ENCODE measurements at regions not wholly inside any gene's neighbourhood (a gene's known extent, or its start where the extent isn't known, plus 50 kb on each side); places are given as distances from the start of the nearest gene placed in this dataset.
A peak's percentile ranks its signal among the peaks of the same experiment; 100 is the strongest.

- no peak overlapping the region; a peak in 1 of 7 replicates for H3K9ac ChIP-seq (replicated peaks in 1 of 4; ENCODE audit: extremely low read depth in 1 of 4, low read depth in 3 of 4, low read length in 3 of 4)
- no peaks in the 10 kb centered on the region for H3K79me1 ChIP-seq (ENCODE audit: low read depth, low read length)
- peaks cover 0 to 31% (median 15%) of the 10 kb centered on the region in 4 experiments; a peak in 6 of 7 replicates for H3K27me3 ChIP-seq (replicated peaks in 1 of 4; ENCODE audit: control insufficient read depth in 3 of 4, extremely low read depth in 1 of 4, insufficient read depth in 3 of 4, low read length in 3 of 4)
- peaks cover 0 to 6% (median 3%) of the 10 kb centered on the region in 4 experiments; a peak in 4 of 7 replicates for H3K4me1 ChIP-seq (replicated peaks in 1 of 4; ENCODE audit: control insufficient read depth in 3 of 4, insufficient read depth in 4 of 4, low read length in 3 of 4)
- no peak overlapping the region for H3K14ac ChIP-seq (ENCODE audit: insufficient read length)
- H3K9me3 ChIP-seq (ENCODE audit: insufficient read depth in 2 of 2, low read depth in 1 of 2, low read length in 1 of 2): no peaks in the 10 kb centered on the region
- no peak overlapping the region for H4K91ac ChIP-seq (replicated peaks; ENCODE audit: insufficient read length, low read length)
- no peak overlapping the region for H2BK120ac ChIP-seq (replicated peaks; ENCODE audit: low read depth, low read length)
- H2BK15ac ChIP-seq (ENCODE audit: low read length): no peak overlapping the region
- peaks cover 8% of the 10 kb centered on the region for H3K23me2 ChIP-seq (ENCODE audit: low read depth, low read length)
- no peak for FAIRE-seq
- ChIA-PET POLR2A (ENCODE audit: partially characterized antibody) (interaction anchor here (1.2 to 2.1 kb wide), 2 partner anchors 12 to 317 kb away, joined by 4 to 5 read pairs; partner anchors contain the start of gene ST8SIA2), CTCF (ENCODE audit: partially characterized antibody) (interaction anchor here (0.6 to 9.0 kb wide), 6 partner anchors 17 to 632 kb away, joined by 3 to 67 read pairs (median 4); partner anchors contain the start of gene ST8SIA2)
- no peak overlapping the region for H2AK5ac ChIP-seq (ENCODE audit: low read depth, low read length)
- 3% methylated on average over 30 of the region's 30 CpGs; no CpG with 5 or more reads in 1 of the 2 experiments for whole genome bisulfite sequencing, 2 experiments (ENCODE audit: extremely low coverage in 1 of 2, insufficient coverage in 1 of 2, insufficient read length in 1 of 2, insufficient replicate concordance in 2 of 2, low coverage in 1 of 2, low lambda C conversion rate in 2 of 2, missing lambda C conversion rate in 1 of 2)
- peak overlapping the region; percentile 62 for H4K8ac ChIP-seq (ENCODE audit: extremely low read depth, insufficient read depth, low read length)
- no peak overlapping the region; the same call in 1 of the 2 replicates for H2BK5ac ChIP-seq (ENCODE audit: low read depth, low read length)
- no peaks in the 10 kb centered on the region for H3K36me3 ChIP-seq (ENCODE audit: control insufficient read depth in 2 of 4, insufficient read depth in 4 of 4, low read length in 3 of 4)
- peak overlapping the region; percentile 29; the same call in 1 of the 2 replicates for H2BK20ac ChIP-seq (ENCODE audit: low read length)
- H3K27ac ChIP-seq (ENCODE audit: low read depth, low read length): no peak overlapping the region
- peak overlapping the region; percentile 7 to 45 (median 26); a peak in 6 of 8 replicates for H3K4me3 ChIP-seq (ENCODE audit: extremely low read depth in 1 of 4, insufficient read depth in 2 of 4, low read depth in 3 of 4, low read length in 4 of 4)
- H3K23ac ChIP-seq (ENCODE audit: insufficient read length): no peak overlapping the region
- no peak overlapping the region for H3K4ac ChIP-seq (replicated peaks; ENCODE audit: insufficient read length, low read depth, low read length)
- DNase-seq (ENCODE audit: low read depth in 1 of 2, low spot score in 2 of 2): peak in 1 of 2 experiments; percentile 78
- H2BK12ac ChIP-seq (ENCODE audit: low read depth, low read length): peak overlapping the region; percentile 77; the same call in 1 of the 2 replicates
- H4K20me1 ChIP-seq (replicated peaks in 1 of 2; ENCODE audit: control insufficient read depth in 1 of 2, insufficient read depth in 2 of 2, low read length in 2 of 2): no peaks in the 10 kb centered on the region
- H3K79me2 ChIP-seq (ENCODE audit: control insufficient read depth in 1 of 2, insufficient read depth in 2 of 2, low read length in 2 of 2): no peaks in the 10 kb centered on the region
- H4K5ac ChIP-seq (ENCODE audit: insufficient read length, low read depth, low read length): no peak overlapping the region
- H3K18ac ChIP-seq (ENCODE audit: extremely low read depth, low read length): peak overlapping the region; percentile 62
- H3K4me2 ChIP-seq (ENCODE audit: insufficient read depth in 1 of 2, low read depth in 2 of 2, low read length in 2 of 2): peak overlapping the region; percentile 58 to 59
- H3K56ac ChIP-seq (replicated peaks; ENCODE audit: insufficient read length, low read depth, low read length): no peak overlapping the region
- no peak overlapping the region for H2AFZ ChIP-seq (ENCODE audit: low read length)
- TF ChIP-seq JUN (IDR thresholded peaks at IDR 0.05; ENCODE audit: low read depth, low read length): no peak
- TF ChIP-seq RFX5 (IDR thresholded peaks at IDR 0.05; ENCODE audit: borderline replicate concordance, low read depth, low read length): no peak
Observed at GRCh38 chr15:92711457-92711831, 55.9 kb upstream of the FAM174B start.
